ENCODE measurements at regions not wholly inside any gene's neighbourhood (a gene's known extent, or its start where the extent isn't known, plus 50 kb on each side); places are given as distances from the start of the nearest gene placed in this dataset.

- DNase-seq (ENCODE audit: low spot score): no peak
- intact Hi-C loops (cut with DNase I): no loop called here
Observed at GRCh38 chr14:97499790-97500481, 702.8 kb downstream of the VRK1 start.

GRCh38 chr14:97506626-97507025 is 709.4 kb downstream of the VRK1 start:
- DNase-seq (ENCODE audit: low spot score): no peak
- intact Hi-C loops (cut with DNase I): no loop called here

- DNase-seq (ENCODE audit: low spot score): no peak
Observed at GRCh38 chr14:97513891-97514290, 716.7 kb downstream of the VRK1 start.

DNA sequence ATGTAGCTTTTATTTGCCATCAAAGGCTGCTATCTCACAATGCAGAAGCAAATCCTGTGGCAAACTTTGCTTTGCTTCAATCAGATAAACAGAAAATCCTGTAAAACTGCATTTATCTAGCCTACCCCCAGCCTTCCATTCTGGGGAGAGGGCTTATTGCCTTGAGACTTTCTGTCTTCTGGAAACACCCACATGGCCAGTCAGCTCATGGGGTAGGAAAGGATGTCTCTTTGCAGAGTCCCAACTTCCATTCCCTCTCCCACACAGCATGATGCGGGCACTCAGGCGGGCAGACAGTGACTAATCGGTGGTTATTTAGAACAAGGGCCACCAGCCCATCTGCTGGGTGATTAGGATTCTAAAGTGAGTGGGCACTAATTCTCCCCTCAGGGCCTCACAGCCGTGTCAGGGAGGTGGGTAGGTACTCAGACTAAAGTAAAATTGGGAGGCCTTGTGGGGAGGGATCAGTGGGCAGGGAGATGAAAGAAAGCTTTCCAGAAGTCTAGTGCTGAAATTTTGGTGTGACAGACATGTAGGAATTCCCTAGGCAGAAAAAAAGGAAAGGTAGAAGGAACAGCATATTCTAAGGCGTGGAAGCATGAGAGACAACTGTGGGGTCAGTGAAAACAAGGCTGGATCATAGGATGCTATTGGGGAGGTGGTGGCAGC is 720.5 kb downstream of the VRK1 start:
- DNase-seq (ENCODE audit: low spot score): no peak
- intact Hi-C loops (cut with DNase I): no loop called here

More at GRCh38 chr14:97513891-97514290, 716.7 kb downstream of the VRK1 start:
- intact Hi-C loops (cut with DNase I): no loop called here

- intact Hi-C loops (cut with DNase I): no loop called here
- DNase-seq (ENCODE audit: low spot score): no peak
Observed at GRCh38 chr14:97523936-97524335, 726.8 kb downstream of the VRK1 start.

- DNase-seq (ENCODE audit: low spot score): no peak
- intact Hi-C loops (cut with DNase I): no loop called here
Observed at GRCh38 chr14:97524589-97525319, 727.6 kb downstream of the VRK1 start.

GRCh38 chr14:97527993-97528392 is 730.8 kb downstream of the VRK1 start:
- intact Hi-C loops (cut with DNase I): no loop called here
- no peak for DNase-seq (ENCODE audit: low spot score)

- intact Hi-C loops (cut with DNase I): no loop called here
- no peak for DNase-seq (ENCODE audit: low spot score)
Observed at GRCh38 chr14:97532052-97532451, 734.9 kb downstream of the VRK1 start.

DNA sequence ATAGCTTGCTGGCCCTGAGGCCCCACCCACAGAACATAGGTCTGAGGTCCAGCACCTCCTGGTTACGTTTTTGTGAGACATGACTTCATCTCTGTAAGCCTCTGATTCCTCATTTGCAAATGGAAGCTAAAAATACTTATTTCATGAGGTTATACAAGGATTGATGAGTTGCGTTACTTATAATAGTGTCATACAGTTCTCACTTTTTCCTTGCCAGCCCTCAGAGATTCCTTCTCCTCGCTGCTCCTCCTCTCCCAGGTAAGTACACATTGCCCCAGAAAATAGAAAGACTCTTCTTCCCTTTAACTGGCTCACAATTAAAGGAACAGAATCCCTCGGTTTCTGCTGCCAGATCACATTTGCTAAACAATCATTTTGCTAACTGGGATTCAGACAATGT is 739.2 kb downstream of the VRK1 start:
- no peak for DNase-seq (ENCODE audit: low spot score)

DNA sequence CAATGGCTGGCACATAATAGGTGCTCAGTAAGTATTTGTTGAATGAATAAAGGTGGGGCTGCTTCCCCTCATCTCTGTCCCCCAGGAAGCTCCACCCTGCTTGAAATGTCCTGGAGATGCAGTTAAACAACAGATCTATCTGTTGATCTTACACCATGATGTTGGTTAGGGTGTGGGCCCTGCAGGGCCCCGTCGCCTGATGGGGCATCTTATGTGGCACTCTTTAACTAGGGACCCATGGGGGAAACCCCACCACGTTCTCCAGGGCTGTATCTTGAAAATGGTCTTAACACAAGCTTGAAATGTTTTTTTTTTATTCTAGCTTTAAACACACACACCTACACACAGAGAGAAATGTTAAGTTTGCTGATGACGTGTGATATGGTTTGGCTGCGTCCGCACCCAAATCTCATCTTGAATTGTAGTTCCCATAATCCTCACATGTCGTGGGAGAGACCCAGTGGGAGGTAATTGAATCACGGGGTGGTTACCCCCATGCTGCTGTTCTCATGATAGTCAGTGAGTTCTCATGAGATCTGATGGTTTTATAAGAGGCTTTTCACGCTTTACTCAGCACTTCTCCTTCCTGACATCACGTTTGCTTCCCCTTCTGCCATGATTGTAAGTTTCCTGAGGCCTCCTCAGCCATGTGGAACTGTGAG is 741.7 kb downstream of the VRK1 start:
- DNase-seq (ENCODE audit: low spot score): no peak
- intact Hi-C loops (cut with DNase I): no loop called here

More for the DNA sequence above, 739.2 kb downstream of the VRK1 start:
- intact Hi-C loops (cut with DNase I): no loop called here

- no peak for DNase-seq (ENCODE audit: low spot score)
- intact Hi-C loops (cut with DNase I): no loop called here
Observed at GRCh38 chr14:97539411-97539795, 742.2 kb downstream of the VRK1 start.

DNA sequence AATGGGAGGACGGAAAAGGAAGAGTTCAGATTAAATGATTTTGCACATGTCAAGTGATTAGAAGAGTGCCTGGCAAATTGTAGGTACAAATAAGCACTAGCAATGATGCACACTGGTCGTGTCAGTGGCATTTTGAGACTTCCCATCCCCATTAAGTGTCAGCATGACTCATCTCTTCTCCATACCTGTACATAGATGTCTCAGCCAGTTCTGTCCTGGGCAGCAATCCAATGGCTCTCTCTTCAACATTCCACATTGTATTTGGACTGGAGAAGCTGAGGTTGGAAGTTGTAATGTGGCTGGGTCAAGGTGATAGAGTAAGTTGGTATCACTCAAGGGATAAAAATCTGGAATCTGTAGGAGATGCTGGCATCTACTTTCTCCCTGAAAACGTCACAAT is 742.7 kb downstream of the VRK1 start:
- intact Hi-C loops (cut with DNase I): no loop called here

DNA sequence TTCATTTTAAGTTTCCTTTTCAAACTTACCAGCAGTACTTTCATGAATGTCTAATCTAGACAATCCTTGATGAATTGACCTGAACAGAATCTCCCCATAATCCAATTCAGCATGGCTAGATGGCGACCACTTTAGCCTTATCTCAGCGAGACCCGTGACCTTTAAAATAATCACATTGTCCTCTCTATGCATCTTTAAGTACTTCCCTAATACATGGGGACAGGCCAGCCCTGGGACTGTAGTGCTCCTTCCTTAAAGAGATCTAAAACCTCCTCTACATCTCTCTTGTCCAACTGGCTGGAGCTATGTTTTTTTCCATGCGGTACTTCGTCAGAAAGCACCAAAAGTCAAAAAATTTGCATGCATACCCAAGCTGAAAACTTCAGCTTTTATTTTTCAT is 746.0 kb downstream of the VRK1 start:
- DNase-seq (ENCODE audit: low spot score): no peak
- intact Hi-C loops (cut with DNase I): no loop called here

More for the DNA sequence above, 742.7 kb downstream of the VRK1 start:
- DNase-seq (ENCODE audit: low spot score): no peak

- intact Hi-C loops (cut with DNase I): no loop called here
- DNase-seq (ENCODE audit: low spot score): no peak
Observed at GRCh38 chr14:97543816-97544215, 746.6 kb downstream of the VRK1 start.

DNA sequence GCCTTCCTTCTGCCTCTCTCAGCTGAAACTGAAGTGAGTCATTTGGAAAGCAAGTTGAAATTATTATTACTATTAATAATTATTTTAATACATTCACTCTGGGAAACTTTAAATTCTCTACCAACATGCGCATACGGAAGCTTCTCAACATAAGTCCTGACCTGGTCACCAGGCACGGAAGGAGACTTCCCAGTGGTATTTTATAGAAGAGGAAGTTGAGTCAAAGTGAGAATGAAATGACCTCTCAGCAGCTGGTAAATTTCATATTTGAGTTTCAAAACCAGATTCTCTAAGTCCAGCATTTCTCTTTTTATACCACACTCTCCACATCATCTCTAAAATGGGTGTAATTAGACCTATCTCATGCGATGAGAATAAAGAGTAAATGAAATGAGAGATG is 747.4 kb downstream of the VRK1 start:
- intact Hi-C loops (cut with DNase I): no loop called here
- DNase-seq (ENCODE audit: low spot score): no peak

DNA sequence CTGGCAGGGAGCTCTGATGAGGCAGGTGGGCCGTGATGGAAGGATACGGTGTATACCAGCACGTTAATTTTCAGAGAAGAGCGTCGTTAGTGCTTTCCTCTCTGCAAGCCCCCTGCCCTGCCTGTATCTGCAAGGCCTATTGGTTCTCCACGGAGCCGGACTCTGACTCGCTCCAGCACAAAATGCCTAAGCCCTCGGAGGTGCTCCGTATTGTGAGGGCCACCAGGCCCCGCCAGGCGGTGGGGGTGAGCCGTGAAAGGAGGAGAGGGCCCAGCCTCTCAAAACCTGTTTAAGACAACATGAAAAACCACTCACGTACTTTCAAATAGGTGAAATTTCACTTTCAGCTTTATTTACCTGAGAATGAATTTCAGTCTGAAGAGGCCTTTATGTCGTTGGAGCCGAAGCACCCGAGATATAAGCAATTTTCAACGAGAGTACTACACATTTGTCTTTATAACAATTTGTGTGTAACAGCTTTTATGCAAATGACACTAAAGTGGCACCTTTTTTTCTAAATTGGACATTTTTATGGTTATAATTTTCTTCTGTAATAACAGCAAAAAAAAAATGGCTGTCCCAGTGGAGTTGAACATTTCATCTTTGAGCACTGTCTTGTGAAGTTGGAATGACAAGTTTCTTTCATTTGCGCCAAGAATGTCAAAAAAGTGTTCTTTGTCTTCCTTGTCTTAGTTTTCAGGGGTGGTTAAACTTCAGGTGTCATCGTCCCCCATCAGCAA is 749.5 kb downstream of the VRK1 start:
- intact Hi-C loops (cut with DNase I): no loop called here
- DNase-seq (ENCODE audit: low spot score): no peak

DNA sequence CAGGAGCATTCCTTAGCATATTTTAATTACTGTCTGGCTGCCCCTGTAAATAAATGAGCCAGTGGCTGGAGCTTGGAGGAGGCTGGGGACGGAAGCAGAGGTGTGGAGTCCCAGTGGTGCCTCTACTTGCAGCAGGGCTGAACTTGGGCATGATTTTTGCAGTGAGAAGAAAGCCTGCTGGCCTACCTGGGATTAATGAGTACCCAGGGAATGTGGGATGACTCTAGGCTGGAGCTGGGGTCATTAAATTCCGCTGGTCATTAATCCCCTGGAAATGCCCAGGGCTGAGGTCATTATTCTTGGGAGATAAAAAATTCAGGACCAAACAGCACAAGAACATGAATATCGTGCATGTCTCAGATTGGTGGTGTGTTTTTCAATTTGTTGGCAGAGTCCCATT is 753.3 kb downstream of the VRK1 start:
- intact Hi-C loops (cut with DNase I): no loop called here
- DNase-seq (ENCODE audit: low spot score): no peak

DNA sequence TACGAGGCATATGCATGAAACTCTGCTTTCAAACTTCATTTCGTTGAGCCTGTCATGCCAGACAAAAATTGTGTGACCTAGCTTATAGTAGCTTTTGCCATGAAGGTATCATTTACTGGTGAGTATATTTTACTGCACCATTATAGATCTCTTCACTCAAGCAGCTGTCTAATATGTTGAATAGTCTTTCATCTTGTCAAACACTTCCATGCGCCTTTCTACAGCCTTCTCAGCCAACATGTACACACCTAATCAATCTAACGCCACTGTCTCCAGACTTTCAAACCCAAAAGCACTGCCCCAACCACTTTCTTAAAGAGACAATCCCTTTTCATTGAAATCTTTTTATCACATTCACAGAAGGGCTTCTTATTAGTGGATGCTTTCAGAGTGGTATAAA is 757.4 kb downstream of the VRK1 start:
- intact Hi-C loops (cut with DNase I): no loop called here
- DNase-seq (ENCODE audit: low spot score): no peak

DNA sequence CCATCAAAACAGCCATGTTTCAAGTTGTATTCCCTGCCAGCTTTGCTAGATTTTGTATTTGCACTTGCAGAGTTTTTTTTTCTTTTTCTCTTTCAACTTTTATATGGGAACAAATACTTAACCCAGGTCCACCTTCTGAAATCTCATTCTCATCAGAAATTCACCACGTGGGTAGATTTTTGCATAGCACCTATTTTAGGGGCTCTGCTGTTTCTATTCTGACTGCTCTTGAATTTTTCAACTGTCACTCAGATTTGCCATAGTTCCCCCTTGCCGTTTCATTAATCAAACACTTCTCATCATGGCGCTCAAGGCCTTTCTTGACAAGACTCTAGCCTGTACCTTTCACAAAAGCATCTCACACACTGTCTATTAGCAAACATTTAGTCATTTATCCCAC is 767.2 kb downstream of the VRK1 start:
- intact Hi-C loops (cut with DNase I): no loop called here
- DNase-seq (ENCODE audit: low spot score): no peak

DNA sequence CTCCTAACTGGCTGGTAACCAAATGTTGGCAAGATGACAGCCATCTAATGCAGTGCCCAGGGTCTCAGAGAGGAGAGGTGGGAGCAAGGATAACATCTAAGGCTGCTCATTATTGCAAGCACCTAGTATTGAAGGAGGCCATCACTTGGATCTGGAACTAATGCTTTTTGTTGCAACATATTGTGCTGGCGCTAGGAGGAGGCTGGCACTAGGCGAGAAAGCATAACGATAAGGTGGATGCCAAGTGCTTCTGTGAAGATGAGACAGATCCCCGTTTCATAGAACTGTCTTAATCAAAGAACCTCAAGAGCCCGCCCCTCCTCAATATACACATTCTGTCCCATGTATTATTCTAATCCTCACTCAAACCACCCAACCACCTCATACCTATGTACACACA is 774.0 kb downstream of the VRK1 start:
- DNase-seq (ENCODE audit: low spot score): no peak
- intact Hi-C loops (cut with DNase I): no loop called here
